Endothelial cell (in vitro differentiated cells): ENCODE measurements at regions not wholly inside any gene's neighbourhood (a gene's known extent, or its start where the extent isn't known, plus 50 kb on each side); places are given as distances from the start of the nearest gene placed in this dataset.

Source experiments
- DNase-seq: peaks from one replicate; pipeline ENCODE4 v3.0.0; 2021; ENCODE audit warnings: low spot score
- H3K27ac Mint-ChIP-seq: one replicate; pipeline ENCODE4 v1.8.0; 2021; ENCODE audit warnings: mixed read lengths, inconsistent platforms; ENCODE audit not compliant: unreplicated experiment
- H3K27me3 Mint-ChIP-seq: one replicate; pipeline ENCODE4 v1.8.0; 2021; ENCODE audit warnings: mild to moderate bottlenecking, moderate library complexity, mixed read lengths, inconsistent platforms; ENCODE audit not compliant: unreplicated experiment
- H3K36me3 Mint-ChIP-seq: one replicate; pipeline ENCODE4 v1.8.0; 2021; ENCODE audit warnings: mild to moderate bottlenecking, low read depth, mixed read lengths, inconsistent platforms; ENCODE audit not compliant: unreplicated experiment
- H3K4me1 Mint-ChIP-seq: one replicate; pipeline ENCODE4 v1.8.0; 2021; ENCODE audit warnings: mild to moderate bottlenecking, mixed read lengths, inconsistent platforms; ENCODE audit not compliant: unreplicated experiment
- H3K4me3 Mint-ChIP-seq: one replicate; pipeline ENCODE4 v1.8.0; 2021; ENCODE audit warnings: mild to moderate bottlenecking, mixed read lengths, inconsistent platforms; ENCODE audit not compliant: unreplicated experiment
- H3K9me3 Mint-ChIP-seq: one replicate; pipeline ENCODE4 v1.8.0; 2021; ENCODE audit warnings: mixed read lengths, inconsistent platforms; ENCODE audit not compliant: unreplicated experiment
- CTCF ChIP-seq: fragments of 200-600 bp; sonication (generic); IDR thresholded peaks from one replicate; pipeline ENCODE4 v1.5.0; 2021; ENCODE audit warnings: antibody characterized with exemption; ENCODE audit not compliant: unreplicated experiment

- no peaks in the 10 kb centered on the region for H3K9me3 Mint-ChIP-seq
- H3K27me3 Mint-ChIP-seq = peaks cover 2% of the 10 kb centered on the region
- no peak overlapping the region for H3K27ac Mint-ChIP-seq
- no peak overlapping the region for H3K4me3 Mint-ChIP-seq
- peak; percentile 40 for TF ChIP-seq CTCF
- DNase-seq = peak; percentile 10
- no peaks in the 10 kb centered on the region for H3K4me1 Mint-ChIP-seq
- no peaks in the 10 kb centered on the region for H3K36me3 Mint-ChIP-seq
Measured at GRCh38 chr13:103788061-103788652, 721.9 kb upstream of the SLC10A2 start.

GRCh38 chr13:103772576-103772975 lies 706.4 kb upstream of the SLC10A2 start:
- Mint-ChIP-seq H3K4me1 (no peaks in the 10 kb centered on the region), H3K27ac (no peak overlapping the region), H3K4me3 (no peak overlapping the region), H3K9me3 (no peaks in the 10 kb centered on the region), H3K36me3 (no peaks in the 10 kb centered on the region), H3K27me3 (peaks cover 2% of the 10 kb centered on the region)
- no peak for DNase-seq
- peak; percentile 49 for TF ChIP-seq CTCF

GRCh38 chr13:103762523-103762922 lies 696.3 kb upstream of the SLC10A2 start:
- H3K9me3 Mint-ChIP-seq = no peaks in the 10 kb centered on the region
- H3K36me3 Mint-ChIP-seq = no peaks in the 10 kb centered on the region
- no peak overlapping the region for H3K27ac Mint-ChIP-seq
- H3K4me3 Mint-ChIP-seq = no peak overlapping the region
- DNase-seq = no peak
- no peaks in the 10 kb centered on the region for H3K27me3 Mint-ChIP-seq
- peaks cover 3% of the 10 kb centered on the region for H3K4me1 Mint-ChIP-seq
- peak; percentile 20 for TF ChIP-seq CTCF

GRCh38 chr13:103759361-103759760 lies 693.1 kb upstream of the SLC10A2 start:
- Mint-ChIP-seq H3K36me3 (no peaks in the 10 kb centered on the region), H3K27ac (no peak overlapping the region)

More at GRCh38 chr13:103759361-103759760, 693.1 kb upstream of the SLC10A2 start:
- DNase-seq = no peak
- H3K4me3 Mint-ChIP-seq = no peak overlapping the region
- no peaks in the 10 kb centered on the region for H3K27me3 Mint-ChIP-seq
- peaks cover 12% of the 10 kb centered on the region for H3K4me1 Mint-ChIP-seq
- no peaks in the 10 kb centered on the region for H3K9me3 Mint-ChIP-seq
- no peak for TF ChIP-seq CTCF
